ENCODE measurements at regions not wholly inside any gene's neighbourhood (a gene's known extent, or its start where the extent isn't known, plus 50 kb on each side); places are given as distances from the start of the nearest gene placed in this dataset.

DNA sequence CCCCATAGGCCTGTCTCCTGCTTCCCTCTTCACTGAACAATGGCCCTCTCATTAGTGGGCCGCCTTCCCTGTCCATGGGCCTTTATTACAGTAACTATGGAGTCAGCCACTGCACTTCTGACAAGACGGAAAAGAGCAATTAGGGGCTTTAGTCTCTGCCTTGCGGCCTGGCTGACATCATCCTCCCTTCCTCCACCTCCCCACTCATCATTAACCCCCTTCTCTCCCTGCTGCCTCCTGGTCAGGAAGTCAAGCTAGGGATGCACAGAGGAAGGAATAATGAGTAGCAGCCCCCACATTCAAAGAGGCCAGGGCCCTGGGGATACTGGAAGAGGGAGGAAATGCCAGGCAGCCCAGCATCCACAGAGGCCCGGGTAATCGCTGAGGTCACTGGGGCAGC is 101.6 kb upstream of the PLXNA4 start:
- H3K4me1 ChIP-seq (ENCODE audit: control insufficient read depth in 1 of 2, insufficient read depth in 2 of 2, low read length in 2 of 2) = no peaks in the 10 kb centered on the region
- H2AFZ ChIP-seq (ENCODE audit: low read depth, low read length, poor library complexity, severe bottlenecking) = no peak overlapping the region
- H3K27ac ChIP-seq (ENCODE audit: low read depth, low read length) = no peak overlapping the region
- no peaks in the 10 kb centered on the region for H4K20me1 ChIP-seq (ENCODE audit: insufficient read depth)
- H3K9me3 ChIP-seq (ENCODE audit: control insufficient read depth in 1 of 2, insufficient read depth in 1 of 2, low read depth in 1 of 2, low read length in 2 of 2) = no peaks in the 10 kb centered on the region
- no peaks in the 10 kb centered on the region for H3K9me2 ChIP-seq (ENCODE audit: insufficient read depth)
- no peak for DNase-seq (ENCODE audit: low read depth, low spot score)
- RAD21 ChIA-PET (ENCODE audit: low non-redundant PET in 1 of 2, low total read pairs in 2 of 2, uncharacterized antibody in 2 of 2, unreplicated experiment in 2 of 2) = no interaction called here
- POLR2A ChIA-PET = no interaction called here
- H3K4me3 ChIP-seq (replicated peaks in 1 of 2; ENCODE audit: low read depth in 1 of 2, low read length in 2 of 2) = no peak overlapping the region
- H3K9ac ChIP-seq (ENCODE audit: low read length) = no peak overlapping the region
- no peak for ATAC-seq
- no peaks in the 10 kb centered on the region for H3K36me3 ChIP-seq (ENCODE audit: control insufficient read depth in 1 of 2, insufficient read depth in 2 of 2, low read length in 2 of 2)
- H3K27me3 ChIP-seq (ENCODE audit: insufficient read depth, low read length) = no peaks in the 10 kb centered on the region
- TF ChIP-seq, protein P1, sequence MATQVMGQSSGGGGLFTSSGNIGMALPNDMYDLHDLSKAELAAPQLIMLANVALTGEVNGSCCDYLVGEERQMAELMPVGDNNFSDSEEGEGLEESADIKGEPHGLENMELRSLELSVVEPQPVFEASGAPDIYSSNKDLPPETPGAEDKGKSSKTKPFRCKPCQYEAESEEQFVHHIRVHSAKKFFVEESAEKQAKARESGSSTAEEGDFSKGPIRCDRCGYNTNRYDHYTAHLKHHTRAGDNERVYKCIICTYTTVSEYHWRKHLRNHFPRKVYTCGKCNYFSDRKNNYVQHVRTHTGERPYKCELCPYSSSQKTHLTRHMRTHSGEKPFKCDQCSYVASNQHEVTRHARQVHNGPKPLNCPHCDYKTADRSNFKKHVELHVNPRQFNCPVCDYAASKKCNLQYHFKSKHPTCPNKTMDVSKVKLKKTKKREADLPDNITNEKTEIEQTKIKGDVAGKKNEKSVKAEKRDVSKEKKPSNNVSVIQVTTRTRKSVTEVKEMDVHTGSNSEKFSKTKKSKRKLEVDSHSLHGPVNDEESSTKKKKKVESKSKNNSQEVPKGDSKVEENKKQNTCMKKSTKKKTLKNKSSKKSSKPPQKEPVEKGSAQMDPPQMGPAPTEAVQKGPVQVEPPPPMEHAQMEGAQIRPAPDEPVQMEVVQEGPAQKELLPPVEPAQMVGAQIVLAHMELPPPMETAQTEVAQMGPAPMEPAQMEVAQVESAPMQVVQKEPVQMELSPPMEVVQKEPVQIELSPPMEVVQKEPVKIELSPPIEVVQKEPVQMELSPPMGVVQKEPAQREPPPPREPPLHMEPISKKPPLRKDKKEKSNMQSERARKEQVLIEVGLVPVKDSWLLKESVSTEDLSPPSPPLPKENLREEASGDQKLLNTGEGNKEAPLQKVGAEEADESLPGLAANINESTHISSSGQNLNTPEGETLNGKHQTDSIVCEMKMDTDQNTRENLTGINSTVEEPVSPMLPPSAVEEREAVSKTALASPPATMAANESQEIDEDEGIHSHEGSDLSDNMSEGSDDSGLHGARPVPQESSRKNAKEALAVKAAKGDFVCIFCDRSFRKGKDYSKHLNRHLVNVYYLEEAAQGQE (IDR thresholded peaks at IDR 0.05; ENCODE audit: low read depth) = no peak
- TF ChIP-seq, protein P2, sequence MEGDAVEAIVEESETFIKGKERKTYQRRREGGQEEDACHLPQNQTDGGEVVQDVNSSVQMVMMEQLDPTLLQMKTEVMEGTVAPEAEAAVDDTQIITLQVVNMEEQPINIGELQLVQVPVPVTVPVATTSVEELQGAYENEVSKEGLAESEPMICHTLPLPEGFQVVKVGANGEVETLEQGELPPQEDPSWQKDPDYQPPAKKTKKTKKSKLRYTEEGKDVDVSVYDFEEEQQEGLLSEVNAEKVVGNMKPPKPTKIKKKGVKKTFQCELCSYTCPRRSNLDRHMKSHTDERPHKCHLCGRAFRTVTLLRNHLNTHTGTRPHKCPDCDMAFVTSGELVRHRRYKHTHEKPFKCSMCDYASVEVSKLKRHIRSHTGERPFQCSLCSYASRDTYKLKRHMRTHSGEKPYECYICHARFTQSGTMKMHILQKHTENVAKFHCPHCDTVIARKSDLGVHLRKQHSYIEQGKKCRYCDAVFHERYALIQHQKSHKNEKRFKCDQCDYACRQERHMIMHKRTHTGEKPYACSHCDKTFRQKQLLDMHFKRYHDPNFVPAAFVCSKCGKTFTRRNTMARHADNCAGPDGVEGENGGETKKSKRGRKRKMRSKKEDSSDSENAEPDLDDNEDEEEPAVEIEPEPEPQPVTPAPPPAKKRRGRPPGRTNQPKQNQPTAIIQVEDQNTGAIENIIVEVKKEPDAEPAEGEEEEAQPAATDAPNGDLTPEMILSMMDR (IDR thresholded peaks at IDR 0.05 in 2 of 3, conservative IDR thresholded peaks at IDR 0.05 in 1 of 3; ENCODE audit: borderline replicate concordance in 1 of 3, insufficient read depth in 1 of 3, low read depth in 2 of 3, low read length in 2 of 3) = no peak
- no TSS peak for BruUV-seq (replicated peaks)
- CTCF ChIA-PET = no interaction called here
- intact Hi-C loops (cut with micrococcal nuclease) = no loop called here
- H3K79me2 ChIP-seq (ENCODE audit: insufficient read depth, low read length) = no peaks in the 10 kb centered on the region
- H3K4me2 ChIP-seq (ENCODE audit: low read length) = no peak overlapping the region
